ENCODE measurements at regions not wholly inside any gene's neighbourhood (a gene's known extent, or its start where the extent isn't known, plus 50 kb on each side); places are given as distances from the start of the nearest gene placed in this dataset.

GRCh38 chr4:187188741-187189140 is 465.1 kb upstream of the FAT1 start:
- Histone ChIP-seq H3K4me1 (no peaks in the 10 kb centered on the region), H3K9me3 (no peaks in the 10 kb centered on the region), H3K27ac (no peak overlapping the region), H3K27me3 (no peaks in the 10 kb centered on the region), H3K4me3 (no peak overlapping the region), H3K36me3 (replicated peaks in 1 of 2; ENCODE audit: insufficient read depth in 1 of 2, low read depth in 2 of 2) (no peaks in the 10 kb centered on the region)
- TF ChIP-seq CTCF (IDR thresholded peaks at IDR 0.05) (no peak), POLR2A (IDR thresholded peaks at IDR 0.05) (no peak)
- DNase-seq (no peak), ATAC-seq (no peak)
- WGBS, 2 donors = 95% methylated on average over 3 of the region's 3 CpGs
- intact Hi-C loops (cut with DNase I) = no loop called here

- intact Hi-C loops (cut with DNase I) = no loop called here
- no peak overlapping the region for H3K27ac ChIP-seq
- H3K27me3 ChIP-seq = no peaks in the 10 kb centered on the region
- TF ChIP-seq CTCF (IDR thresholded peaks at IDR 0.05) (no peak), POLR2A (IDR thresholded peaks at IDR 0.05) (no peak)
- DNase-seq = no peak
- ATAC-seq = no peak
- no peaks in the 10 kb centered on the region for H3K9me3 ChIP-seq
- H3K36me3 ChIP-seq (replicated peaks in 1 of 2; ENCODE audit: insufficient read depth in 1 of 2, low read depth in 2 of 2) = no peaks in the 10 kb centered on the region
- H3K4me3 ChIP-seq = no peak overlapping the region
- WGBS, 2 donors = 25 to 50% methylated on average over 1 of the region's 1 CpG
- H3K4me1 ChIP-seq = no peaks in the 10 kb centered on the region
These were observed 466.7 kb upstream of the FAT1 start for GRCh38 chr4:187190390-187190789.

- WGBS, 2 donors = 68 to 73% methylated on average over 5 of the region's 5 CpGs
- no peak for TF ChIP-seq POLR2A (IDR thresholded peaks at IDR 0.05)
- no peak for TF ChIP-seq CTCF (IDR thresholded peaks at IDR 0.05)
- ATAC-seq (no peak), DNase-seq (no peak)
- Histone ChIP-seq H3K27ac (no peak overlapping the region), H3K9me3 (no peaks in the 10 kb centered on the region), H3K27me3 (no peaks in the 10 kb centered on the region), H3K36me3 (replicated peaks in 1 of 2; ENCODE audit: insufficient read depth in 1 of 2, low read depth in 2 of 2) (no peaks in the 10 kb centered on the region), H3K4me3 (no peak overlapping the region), H3K4me1 (no peaks in the 10 kb centered on the region)
- intact Hi-C loops (cut with DNase I) = no loop called here
These were observed 468.0 kb upstream of the FAT1 start for GRCh38 chr4:187191676-187192075.

- Histone ChIP-seq H3K36me3 (replicated peaks in 1 of 2; ENCODE audit: insufficient read depth in 1 of 2, low read depth in 2 of 2) (no peaks in the 10 kb centered on the region), H3K9me3 (no peaks in the 10 kb centered on the region), H3K27ac (no peak overlapping the region), H3K4me3 (no peak overlapping the region), H3K4me1 (no peaks in the 10 kb centered on the region), H3K27me3 (no peaks in the 10 kb centered on the region)
- 83 to 84% methylated on average over 9 of the region's 9 CpGs for WGBS, 2 donors
- no peak for TF ChIP-seq POLR2A (IDR thresholded peaks at IDR 0.05)
- no peak for TF ChIP-seq CTCF (IDR thresholded peaks at IDR 0.05)
- no peak for DNase-seq
- no peak for ATAC-seq
- intact Hi-C loops (cut with DNase I) = no loop called here
These were observed 468.6 kb upstream of the FAT1 start for GRCh38 chr4:187192266-187192665.

- ATAC-seq (no peak), DNase-seq (no peak)
- Histone ChIP-seq H3K4me3 (no peak overlapping the region), H3K27me3 (no peaks in the 10 kb centered on the region), H3K4me1 (no peaks in the 10 kb centered on the region), H3K9me3 (no peaks in the 10 kb centered on the region), H3K27ac (no peak overlapping the region), H3K36me3 (replicated peaks in 1 of 2; ENCODE audit: insufficient read depth in 1 of 2, low read depth in 2 of 2) (no peaks in the 10 kb centered on the region)
- WGBS, 2 donors = 42 to 47% methylated on average over 3 of the region's 3 CpGs
- no peak for TF ChIP-seq POLR2A (IDR thresholded peaks at IDR 0.05)
- intact Hi-C loops (cut with DNase I) = no loop called here
These were observed 469.5 kb upstream of the FAT1 start for GRCh38 chr4:187193141-187193540.

Data from body of pancreas (tissue), 4 donors.